Activated CD4-positive, alpha-beta memory T cell treated with anti-CD3 and anti-CD28 coated beads for 36 hours (primary cell): ENCODE measurements at regions not wholly inside any gene's neighbourhood (a gene's known extent, or its start where the extent isn't known, plus 50 kb on each side); places are given as distances from the start of the nearest gene placed in this dataset.

Experiments used
- CTCF ChIA-PET: fragments of 350-600 bp; sonication (Branson Sonifier 250); formaldehyde crosslinking; loops from one replicate; lab custom pipeline; 2021; ENCODE audit warnings: antibody characterized with exemption, inconsistent platforms; lab: Charles Lee
- POLR2A ChIA-PET: fragments of 350-600 bp; sonication (Branson Sonifier 250); formaldehyde crosslinking; loops from one replicate; lab custom pipeline; 2021; ENCODE audit warnings: antibody characterized with exemption; lab: Charles Lee
- DNase-seq: peaks from one replicate; pipeline ENCODE4 v3.0.0-alpha.2; 2020
- H3K27ac Mint-ChIP-seq: one replicate; pipeline ENCODE4 v1.8.0; 2021; ENCODE audit warnings: mixed read lengths
- H3K27me3 Mint-ChIP-seq: one replicate; pipeline ENCODE4 v1.8.0; 2021; ENCODE audit warnings: mixed read lengths
- H3K36me3 Mint-ChIP-seq: one replicate; pipeline ENCODE4 v1.8.0; 2021; ENCODE audit warnings: mixed read lengths
- H3K4me1 Mint-ChIP-seq: one replicate; pipeline ENCODE4 v1.8.0; 2021; ENCODE audit warnings: low read depth, mixed read lengths
- H3K4me3 Mint-ChIP-seq: one replicate; pipeline ENCODE4 v1.8.0; 2021; ENCODE audit warnings: mild to moderate bottlenecking, mixed read lengths
- H3K9me3 Mint-ChIP-seq: one replicate; pipeline ENCODE4 v1.8.0; 2021; ENCODE audit warnings: mixed read lengths
- intact Hi-C: fragments of 100-400 bp; cut with micrococcal nuclease; formaldehyde crosslinking; loops from one replicate; pipeline ENCODE4 v1.15.1; 2023

DNA sequence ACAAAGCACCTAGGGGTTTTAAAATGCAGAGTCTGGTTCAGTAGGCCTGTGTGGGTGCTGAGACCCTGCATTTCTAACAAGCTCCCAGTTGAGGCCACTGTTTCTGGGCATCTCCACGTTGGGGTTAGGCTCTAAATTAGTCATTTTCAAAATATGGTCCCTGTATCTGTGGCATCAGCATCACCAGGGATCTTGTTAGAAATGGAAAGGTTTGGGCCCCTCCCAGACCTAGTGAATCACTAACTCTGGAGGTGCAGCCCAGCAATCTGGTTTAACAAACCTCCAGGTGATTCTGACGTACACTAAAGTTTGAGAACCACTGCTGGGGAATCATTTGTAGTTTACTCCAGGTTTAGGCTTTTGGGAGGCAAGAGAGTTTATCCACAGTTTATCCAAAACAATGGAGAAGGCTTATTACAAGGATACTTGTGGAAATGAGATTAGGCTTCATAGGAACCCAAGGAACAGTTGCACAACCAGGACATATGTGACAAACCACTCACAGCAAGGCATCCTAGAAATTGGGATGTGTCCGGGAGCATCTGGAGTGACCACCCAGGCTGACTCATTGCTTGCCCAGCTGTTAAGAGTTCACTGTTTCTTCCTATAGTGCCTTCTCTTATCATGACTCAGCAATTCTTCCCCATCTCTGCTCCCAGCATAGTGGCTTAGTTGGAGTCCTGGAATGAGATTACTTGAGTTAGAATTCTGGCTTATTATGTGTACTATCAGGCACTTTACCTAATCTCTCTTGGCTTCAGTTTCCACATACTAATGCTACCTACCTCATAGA lies 71.6 kb upstream of the STXBP6 start:
- intact Hi-C loops, result loop anchor here (10.0 kb wide), 1 partner anchor 517 kb away; the partner anchor contains the start of gene GZMH
- Mint-ChIP-seq H3K27ac (no peak overlapping the region), H3K27me3 (peaks cover 2% of the 10 kb centered on the region), H3K4me1 (no peaks in the 10 kb centered on the region), H3K4me3 (no peak overlapping the region), H3K9me3 (no peaks in the 10 kb centered on the region), H3K36me3 (no peaks in the 10 kb centered on the region)
- ChIA-PET POLR2A (no interaction called here), CTCF (interaction anchor here (2.0 kb wide), 1 partner anchor 11 kb away, joined by 8 read pairs; no protein-coding TSS in a partner anchor)
- no peak for DNase-seq

DNA sequence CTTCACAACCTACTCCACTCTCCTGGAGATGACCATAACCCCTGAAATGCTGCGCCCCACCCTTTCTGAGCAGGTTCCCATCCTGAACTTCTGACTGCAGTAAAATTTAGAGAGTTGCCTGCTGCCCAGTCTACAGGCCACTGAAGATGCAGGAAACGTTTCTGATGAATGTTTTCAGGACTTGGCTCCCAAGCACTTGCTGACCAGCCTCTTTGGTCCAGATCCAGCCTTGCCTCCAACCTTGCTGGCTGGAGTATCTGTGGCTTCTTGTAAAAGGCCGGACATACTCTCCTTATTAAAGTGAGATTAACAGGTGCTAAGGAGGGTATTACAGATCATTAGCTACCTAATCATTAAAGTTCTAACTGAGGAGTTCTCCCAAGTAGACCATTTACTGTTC lies 70.3 kb upstream of the STXBP6 start:
- intact Hi-C loops, result loop anchor here (10.0 kb wide), 1 partner anchor 515 kb away; the partner anchor contains the start of gene GZMH
- POLR2A ChIA-PET, result no interaction called here
- H3K36me3 Mint-ChIP-seq, result no peaks in the 10 kb centered on the region
- no peak overlapping the region for H3K27ac Mint-ChIP-seq
- no peaks in the 10 kb centered on the region for H3K4me1 Mint-ChIP-seq
- peaks cover 2% of the 10 kb centered on the region for H3K27me3 Mint-ChIP-seq
- CTCF ChIA-PET, result interaction anchor here (2.0 kb wide), 1 partner anchor 13 kb away, joined by 8 read pairs; no protein-coding TSS in a partner anchor
- DNase-seq, result no peak
- H3K9me3 Mint-ChIP-seq, result no peaks in the 10 kb centered on the region
- no peak overlapping the region for H3K4me3 Mint-ChIP-seq

DNA sequence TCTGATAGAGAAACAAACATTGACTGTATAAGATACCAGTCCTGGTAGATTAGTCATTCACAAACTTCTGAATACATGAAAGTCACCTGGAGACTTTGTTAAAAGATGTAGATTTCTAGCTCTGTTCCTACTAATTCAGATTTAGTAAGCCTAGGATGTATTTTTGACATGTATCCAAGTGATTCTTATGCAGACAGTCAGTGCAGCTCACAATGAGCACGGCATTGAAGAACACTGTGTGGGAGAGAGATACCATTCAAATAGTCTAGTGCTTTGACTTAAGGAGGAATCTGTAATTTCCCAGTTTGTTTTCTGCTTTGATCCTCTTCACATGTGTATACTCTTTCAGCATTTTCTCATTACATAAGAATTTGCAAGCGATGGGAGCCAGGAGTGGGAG lies 68.7 kb upstream of the STXBP6 start:
- intact Hi-C loops, result no loop called here
- ChIA-PET POLR2A (no interaction called here), CTCF (no interaction called here)
- Mint-ChIP-seq H3K4me1 (no peaks in the 10 kb centered on the region), H3K9me3 (no peaks in the 10 kb centered on the region), H3K36me3 (no peaks in the 10 kb centered on the region), H3K27ac (no peak overlapping the region), H3K4me3 (no peak overlapping the region), H3K27me3 (peaks cover 2% of the 10 kb centered on the region)
- DNase-seq, result no peak

DNA sequence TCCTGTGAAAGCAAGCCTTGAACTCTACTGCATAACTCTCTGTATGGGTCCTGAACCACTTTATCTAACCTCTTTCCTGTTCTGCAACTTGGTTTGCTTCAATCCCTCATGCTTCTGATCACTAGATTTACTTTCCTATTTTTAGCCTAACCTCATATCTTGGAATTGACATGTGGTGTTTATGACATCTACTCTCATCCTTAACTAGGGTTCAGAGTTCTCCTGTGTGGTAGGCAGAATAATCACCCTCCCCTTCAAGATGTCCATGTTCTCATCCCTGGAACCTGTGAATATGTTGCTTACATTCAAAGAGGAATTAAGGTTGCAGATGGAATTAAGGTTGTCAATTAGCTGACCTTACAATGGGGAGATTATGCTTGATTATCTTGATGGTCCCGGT lies 67.4 kb upstream of the STXBP6 start:
- no peaks in the 10 kb centered on the region for H3K9me3 Mint-ChIP-seq
- no peak overlapping the region for H3K27ac Mint-ChIP-seq
- no peak for DNase-seq
- no peaks in the 10 kb centered on the region for H3K4me1 Mint-ChIP-seq
- POLR2A ChIA-PET, result no interaction called here
- intact Hi-C loops, result no loop called here
- no peak overlapping the region for H3K4me3 Mint-ChIP-seq
- CTCF ChIA-PET, result no interaction called here
- peaks cover 2% of the 10 kb centered on the region for H3K27me3 Mint-ChIP-seq
- no peaks in the 10 kb centered on the region for H3K36me3 Mint-ChIP-seq

DNA sequence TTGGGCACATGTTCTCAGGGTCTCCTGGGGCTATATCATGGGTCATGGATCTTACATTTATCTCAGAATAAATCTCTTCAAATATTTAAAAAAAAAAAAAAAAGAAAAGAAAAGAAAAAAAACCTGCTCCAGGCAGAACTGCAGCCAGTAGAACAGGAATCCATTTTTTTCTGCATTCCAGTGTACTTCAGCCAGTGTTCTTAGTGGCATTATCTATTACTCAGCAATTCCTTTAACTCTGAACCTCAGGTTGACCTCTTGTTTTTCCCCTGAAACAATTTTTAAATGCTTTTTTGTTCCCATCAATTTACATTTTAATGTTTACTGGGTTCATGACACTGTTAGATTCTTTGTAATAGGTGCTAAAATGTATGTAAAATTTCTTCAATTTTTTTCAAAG lies 66.7 kb upstream of the STXBP6 start:
- no peak overlapping the region for H3K27ac Mint-ChIP-seq
- intact Hi-C loops, result no loop called here
- H3K27me3 Mint-ChIP-seq, result no peaks in the 10 kb centered on the region
- no peak overlapping the region for H3K4me3 Mint-ChIP-seq
- no peaks in the 10 kb centered on the region for H3K4me1 Mint-ChIP-seq
- H3K9me3 Mint-ChIP-seq, result no peaks in the 10 kb centered on the region
- ChIA-PET CTCF (no interaction called here), POLR2A (no interaction called here)
- no peaks in the 10 kb centered on the region for H3K36me3 Mint-ChIP-seq
- DNase-seq, result no peak

DNA sequence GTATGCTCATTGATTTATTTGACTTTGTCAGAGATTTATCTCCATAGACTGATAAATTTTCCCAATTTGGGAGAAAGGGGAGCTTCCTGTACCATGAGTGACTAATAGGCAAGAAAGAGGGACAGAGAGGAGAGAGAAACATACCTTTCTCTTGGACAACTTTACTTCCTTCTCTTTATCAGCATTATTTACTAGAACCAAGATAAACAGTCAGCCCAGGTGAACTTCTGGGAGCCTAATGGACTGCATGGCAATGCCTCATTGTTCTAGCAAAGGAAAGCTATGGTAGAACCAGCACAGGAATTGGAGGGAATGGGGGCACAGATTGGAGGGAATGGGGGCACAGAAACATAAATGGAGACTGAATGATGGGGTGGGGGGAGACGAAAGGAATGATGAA lies 63.4 kb upstream of the STXBP6 start:
- H3K4me3 Mint-ChIP-seq, result no peak overlapping the region
- peaks cover 3% of the 10 kb centered on the region for H3K27me3 Mint-ChIP-seq
- H3K27ac Mint-ChIP-seq, result no peak overlapping the region
- CTCF ChIA-PET, result interaction anchor here (1.3 kb wide), 2 partner anchors 19 to 403 kb away, joined by 3 to 4 read pairs; no protein-coding TSS in a partner anchor
- H3K36me3 Mint-ChIP-seq, result no peaks in the 10 kb centered on the region
- DNase-seq, result no peak
- H3K4me1 Mint-ChIP-seq, result no peaks in the 10 kb centered on the region
- intact Hi-C loops, result no loop called here
- H3K9me3 Mint-ChIP-seq, result no peaks in the 10 kb centered on the region
- POLR2A ChIA-PET, result no interaction called here

DNA sequence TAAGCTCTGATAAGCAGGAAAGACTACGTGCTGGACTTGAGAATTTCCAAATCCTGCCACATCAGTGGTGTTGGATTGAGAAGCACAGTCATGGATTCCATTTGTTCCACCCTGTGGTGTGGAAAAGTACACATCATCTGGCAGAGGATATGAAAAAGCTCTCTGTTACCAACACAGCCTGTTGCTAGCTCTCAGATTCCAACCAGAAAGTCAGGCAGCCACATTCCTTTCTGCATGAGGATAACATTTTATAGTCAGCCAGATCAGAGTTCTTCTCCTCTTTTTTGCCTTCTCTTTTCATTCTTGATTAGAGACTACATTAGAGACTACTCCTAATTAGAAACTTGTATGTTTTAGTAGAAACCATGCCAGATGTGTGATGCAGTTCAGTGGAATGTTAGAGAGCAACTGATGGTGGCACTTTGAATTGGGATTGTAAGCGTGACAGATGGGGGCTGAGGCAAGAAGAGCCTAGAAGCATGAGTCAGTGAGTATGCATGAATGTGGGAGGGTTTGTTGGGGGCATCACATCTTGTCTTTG lies 61.2 kb upstream of the STXBP6 start:
- intact Hi-C loops, result no loop called here

DNA sequence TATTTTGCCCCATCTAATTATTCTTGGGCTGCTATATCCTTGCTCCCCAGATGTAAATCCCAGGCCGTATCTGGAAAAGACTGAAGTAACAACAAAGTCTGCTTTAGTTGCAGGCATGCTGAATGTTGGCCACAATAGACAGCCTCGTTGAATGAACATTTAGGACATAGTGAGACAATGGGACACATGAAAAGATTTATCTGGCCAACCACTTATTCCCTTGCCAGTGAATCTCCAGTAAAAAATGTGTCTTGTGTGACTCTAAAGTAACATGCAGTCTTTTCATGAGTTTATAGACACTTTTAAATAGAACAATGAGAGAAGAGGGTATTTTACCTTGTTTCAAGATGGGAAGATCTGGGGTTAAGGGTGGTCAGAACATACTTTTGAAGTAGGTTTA lies 60.2 kb upstream of the STXBP6 start:
- H3K27me3 Mint-ChIP-seq, result peaks cover 3% of the 10 kb centered on the region
- no peak overlapping the region for H3K27ac Mint-ChIP-seq
- DNase-seq, result no peak
- ChIA-PET POLR2A (no interaction called here), CTCF (no interaction called here)
- intact Hi-C loops, result no loop called here
- H3K4me1 Mint-ChIP-seq, result no peaks in the 10 kb centered on the region
- no peaks in the 10 kb centered on the region for H3K36me3 Mint-ChIP-seq
- H3K9me3 Mint-ChIP-seq, result no peaks in the 10 kb centered on the region
- no peak overlapping the region for H3K4me3 Mint-ChIP-seq

More for the DNA sequence above, 61.2 kb upstream of the STXBP6 start:
- DNase-seq, result no peak
- H3K4me1 Mint-ChIP-seq, result no peaks in the 10 kb centered on the region
- H3K27me3 Mint-ChIP-seq, result peaks cover 3% of the 10 kb centered on the region
- ChIA-PET CTCF (no interaction called here), POLR2A (no interaction called here)
- H3K27ac Mint-ChIP-seq, result no peak overlapping the region
- no peak overlapping the region for H3K4me3 Mint-ChIP-seq
- no peaks in the 10 kb centered on the region for H3K36me3 Mint-ChIP-seq
- H3K9me3 Mint-ChIP-seq, result no peaks in the 10 kb centered on the region

DNA sequence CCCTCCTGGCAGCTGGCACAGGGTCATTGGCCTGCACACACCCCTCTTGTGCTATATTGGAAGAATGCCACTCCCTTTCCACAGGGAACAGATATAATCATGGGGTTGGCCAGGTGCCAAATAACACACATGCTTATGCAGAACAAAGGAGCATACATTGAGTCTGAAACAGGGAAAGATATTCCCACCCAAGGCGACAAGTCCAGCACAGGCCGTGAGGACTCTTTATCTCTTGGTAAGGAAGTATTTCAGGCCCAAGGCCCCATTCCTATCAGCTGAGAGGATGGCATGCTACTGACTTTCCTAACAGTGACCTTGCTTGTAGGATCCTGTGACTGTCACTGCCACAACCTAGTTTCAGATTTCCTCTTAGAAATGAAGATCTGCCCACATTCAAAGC lies 59.0 kb upstream of the STXBP6 start:
- peaks cover 3% of the 10 kb centered on the region for H3K27me3 Mint-ChIP-seq
- H3K4me3 Mint-ChIP-seq, result no peak overlapping the region
- no peak for DNase-seq
- H3K36me3 Mint-ChIP-seq, result no peaks in the 10 kb centered on the region
- no peaks in the 10 kb centered on the region for H3K4me1 Mint-ChIP-seq
- H3K27ac Mint-ChIP-seq, result no peak overlapping the region
- intact Hi-C loops, result no loop called here
- no peaks in the 10 kb centered on the region for H3K9me3 Mint-ChIP-seq
- ChIA-PET CTCF (no interaction called here), POLR2A (no interaction called here)

DNA sequence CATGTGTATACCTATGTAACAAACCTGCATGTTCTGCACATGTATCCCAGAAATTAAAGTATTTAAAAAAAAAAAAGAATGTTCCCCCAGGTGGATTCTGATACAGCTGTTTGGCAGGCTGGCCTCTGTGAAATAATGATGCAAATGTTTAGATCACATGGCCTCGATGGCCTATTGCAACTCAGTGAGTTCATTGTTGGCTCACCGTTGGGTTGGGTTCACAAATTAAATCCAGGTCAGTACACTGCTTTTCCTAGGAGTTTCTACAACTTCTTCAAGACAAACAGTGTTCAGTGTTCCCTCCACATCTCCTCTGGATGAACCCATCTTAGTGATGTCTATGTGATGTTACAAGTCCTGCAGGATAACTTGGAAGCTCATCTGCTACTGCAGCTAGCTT lies 58.3 kb upstream of the STXBP6 start:
- intact Hi-C loops, result no loop called here
- Mint-ChIP-seq H3K36me3 (no peaks in the 10 kb centered on the region), H3K27ac (no peak overlapping the region), H3K9me3 (no peaks in the 10 kb centered on the region), H3K27me3 (peaks cover 3% of the 10 kb centered on the region), H3K4me3 (no peak overlapping the region), H3K4me1 (no peaks in the 10 kb centered on the region)
- ChIA-PET POLR2A (no interaction called here), CTCF (no interaction called here)
- no peak for DNase-seq

DNA sequence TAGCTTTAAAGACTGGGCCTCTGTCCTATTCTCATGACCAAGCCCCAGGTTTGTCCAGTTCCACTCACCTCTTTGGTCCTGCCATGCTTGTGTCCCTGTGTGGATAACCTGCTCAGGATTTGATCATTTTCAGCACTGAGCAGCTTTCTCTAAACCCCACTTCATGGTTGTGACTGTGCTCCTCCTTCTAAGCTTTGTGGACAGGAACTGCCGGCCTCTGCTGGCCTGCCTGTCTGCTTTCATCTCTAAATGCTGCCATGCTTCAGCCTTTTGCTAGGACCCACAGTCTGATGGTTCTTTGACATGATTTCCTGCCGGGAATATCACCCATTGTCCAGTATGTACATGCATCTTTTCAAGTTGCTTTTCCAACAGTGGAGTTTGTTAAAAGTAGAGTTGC lies 53.9 kb upstream of the STXBP6 start:
- CTCF ChIA-PET, result no interaction called here
- Mint-ChIP-seq H3K27me3 (no peaks in the 10 kb centered on the region), H3K4me1 (no peaks in the 10 kb centered on the region), H3K9me3 (no peaks in the 10 kb centered on the region), H3K36me3 (no peaks in the 10 kb centered on the region), H3K4me3 (no peak overlapping the region), H3K27ac (no peak overlapping the region)
- intact Hi-C loops, result no loop called here
- no peak for DNase-seq
- POLR2A ChIA-PET, result no interaction called here

DNA sequence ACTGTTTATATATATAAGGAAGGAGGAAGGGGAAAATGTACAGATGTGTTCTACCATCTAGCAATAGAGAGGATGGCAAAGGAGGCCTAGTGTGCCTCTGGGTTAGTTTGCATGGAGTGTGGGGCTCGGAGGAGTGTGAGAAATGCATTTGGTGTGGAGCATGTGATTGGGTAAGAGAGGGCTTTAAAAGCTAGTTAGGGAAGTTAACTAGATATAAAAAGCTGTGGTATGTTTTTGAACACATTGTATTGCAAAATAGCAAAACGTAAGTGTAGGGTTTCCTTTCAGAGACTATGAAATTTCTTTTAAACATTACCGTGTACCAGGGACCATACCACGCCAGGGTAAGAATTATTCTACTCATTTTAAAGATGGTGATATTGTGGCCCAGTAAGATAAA lies 53.3 kb upstream of the STXBP6 start:
- H3K27ac Mint-ChIP-seq, result no peak overlapping the region
- ChIA-PET POLR2A (no interaction called here), CTCF (no interaction called here)
- intact Hi-C loops, result no loop called here
- H3K9me3 Mint-ChIP-seq, result no peaks in the 10 kb centered on the region
- no peaks in the 10 kb centered on the region for H3K27me3 Mint-ChIP-seq
- H3K4me3 Mint-ChIP-seq, result no peak overlapping the region
- no peaks in the 10 kb centered on the region for H3K4me1 Mint-ChIP-seq
- DNase-seq, result no peak
- no peaks in the 10 kb centered on the region for H3K36me3 Mint-ChIP-seq

DNA sequence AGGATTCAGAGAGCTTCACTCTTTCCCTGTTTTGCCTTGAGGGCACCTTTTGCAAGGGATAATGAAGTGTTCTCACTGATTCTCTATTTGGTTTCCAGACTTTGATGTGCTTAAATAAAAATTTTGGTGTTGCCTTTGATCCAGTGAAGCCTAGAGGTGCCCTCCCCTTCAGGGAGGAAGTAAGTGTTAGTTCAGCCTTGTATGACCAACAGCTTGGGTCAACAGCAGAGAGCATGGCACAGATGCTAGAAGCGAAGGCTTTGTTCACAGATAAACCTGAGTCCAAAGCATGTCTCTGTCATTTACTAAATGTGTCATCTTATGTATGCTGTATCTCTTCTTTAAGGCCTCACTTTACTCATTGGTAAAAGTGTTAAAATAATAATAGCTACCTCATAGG lies 52.8 kb upstream of the STXBP6 start:
- intact Hi-C loops, result no loop called here
- H3K4me1 Mint-ChIP-seq, result no peaks in the 10 kb centered on the region
- no peak for DNase-seq
- H3K4me3 Mint-ChIP-seq, result no peak overlapping the region
- ChIA-PET POLR2A (no interaction called here), CTCF (no interaction called here)
- no peaks in the 10 kb centered on the region for H3K27me3 Mint-ChIP-seq
- no peaks in the 10 kb centered on the region for H3K36me3 Mint-ChIP-seq
- no peaks in the 10 kb centered on the region for H3K9me3 Mint-ChIP-seq
- no peak overlapping the region for H3K27ac Mint-ChIP-seq
